ENCODE measurements at regions not wholly inside any gene's neighbourhood (a gene's known extent, or its start where the extent isn't known, plus 50 kb on each side); places are given as distances from the start of the nearest gene placed in this dataset.

DNA sequence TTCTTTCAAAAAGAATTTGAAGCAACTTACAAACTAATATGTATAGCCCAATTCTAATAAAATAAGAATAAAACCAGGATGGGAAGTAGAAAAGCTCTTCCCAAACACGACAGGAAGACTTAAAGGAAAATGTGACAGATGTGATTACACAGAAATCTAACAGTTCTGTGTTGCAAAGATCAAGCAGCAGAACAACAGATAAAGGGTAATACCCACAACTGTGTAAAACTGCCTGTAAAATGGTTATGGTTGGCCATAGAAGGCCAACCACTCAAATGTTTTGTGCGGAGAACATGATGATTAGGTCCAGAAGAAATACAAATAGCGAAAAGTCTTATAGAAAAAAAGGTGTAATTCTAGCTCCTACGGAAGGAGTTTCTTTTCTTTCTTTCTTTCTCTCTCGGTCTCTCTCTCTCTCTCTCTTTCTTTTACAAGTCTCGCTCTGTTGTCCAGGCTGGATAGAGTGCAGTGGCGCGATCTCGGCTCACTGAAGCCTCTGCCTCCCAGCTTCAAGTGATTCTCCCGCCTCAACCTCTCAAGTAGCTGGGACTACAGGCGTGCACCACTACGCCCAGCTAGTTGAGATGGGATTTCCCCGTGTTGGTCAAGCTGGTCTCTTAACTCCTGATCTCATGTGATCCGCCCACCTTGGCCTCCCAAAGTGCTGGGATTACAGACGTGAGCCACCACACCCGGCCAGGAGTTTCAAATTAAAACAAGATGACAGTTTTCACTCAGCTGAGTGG, 128.5 kb downstream of the QRSL1 start:
- Histone ChIP-seq H3K4me2 (ENCODE audit: low read length) (no peak overlapping the region), H3F3A (ENCODE audit: insufficient read depth, low read length, poor library complexity, severe bottlenecking) (no peaks in the 10 kb centered on the region), H3K27ac (ENCODE audit: low read length) (no peak overlapping the region), H2AFZ (ENCODE audit: low read depth, low read length) (no peak overlapping the region), H3K36me3 (ENCODE audit: insufficient read depth, low read length) (no peaks in the 10 kb centered on the region), H3K9ac (ENCODE audit: low read length) (no peak overlapping the region), H3K4me3 (ENCODE audit: low read length) (no peak overlapping the region), H3K79me2 (replicated peaks; ENCODE audit: insufficient read depth, low read length) (no peaks in the 10 kb centered on the region), H4K20me1 (ENCODE audit: insufficient read depth) (no peaks in the 10 kb centered on the region), H3K27me3 (ENCODE audit: insufficient read depth, low read depth, low read length) (no peaks in the 10 kb centered on the region), H3K9me2 (ENCODE audit: insufficient read depth, low read length) (no peaks in the 10 kb centered on the region), H3K9me3 (ENCODE audit: low read length) (no peaks in the 10 kb centered on the region)
- TF ChIP-seq MXI1 (conservative IDR thresholded peaks at IDR 0.05; ENCODE audit: poor library complexity, severe bottlenecking) (no peak), TAF1 (IDR thresholded peaks at IDR 0.05; ENCODE audit: low read depth) (no peak), EP300 (conservative IDR thresholded peaks at IDR 0.05; ENCODE audit: poor library complexity, severe bottlenecking) (no peak), EZH2 (IDR thresholded peaks at IDR 0.05; ENCODE audit: borderline replicate concordance, insufficient read depth, low read length, poor library complexity, severe bottlenecking) (no peak), RAD21 (conservative IDR thresholded peaks at IDR 0.05) (no peak), POLR2AphosphoS5 (IDR thresholded peaks at IDR 0.05) (no peak), SMC3 (conservative IDR thresholded peaks at IDR 0.05; ENCODE audit: poor library complexity) (no peak)
- TF ChIP-seq, protein P1, sequence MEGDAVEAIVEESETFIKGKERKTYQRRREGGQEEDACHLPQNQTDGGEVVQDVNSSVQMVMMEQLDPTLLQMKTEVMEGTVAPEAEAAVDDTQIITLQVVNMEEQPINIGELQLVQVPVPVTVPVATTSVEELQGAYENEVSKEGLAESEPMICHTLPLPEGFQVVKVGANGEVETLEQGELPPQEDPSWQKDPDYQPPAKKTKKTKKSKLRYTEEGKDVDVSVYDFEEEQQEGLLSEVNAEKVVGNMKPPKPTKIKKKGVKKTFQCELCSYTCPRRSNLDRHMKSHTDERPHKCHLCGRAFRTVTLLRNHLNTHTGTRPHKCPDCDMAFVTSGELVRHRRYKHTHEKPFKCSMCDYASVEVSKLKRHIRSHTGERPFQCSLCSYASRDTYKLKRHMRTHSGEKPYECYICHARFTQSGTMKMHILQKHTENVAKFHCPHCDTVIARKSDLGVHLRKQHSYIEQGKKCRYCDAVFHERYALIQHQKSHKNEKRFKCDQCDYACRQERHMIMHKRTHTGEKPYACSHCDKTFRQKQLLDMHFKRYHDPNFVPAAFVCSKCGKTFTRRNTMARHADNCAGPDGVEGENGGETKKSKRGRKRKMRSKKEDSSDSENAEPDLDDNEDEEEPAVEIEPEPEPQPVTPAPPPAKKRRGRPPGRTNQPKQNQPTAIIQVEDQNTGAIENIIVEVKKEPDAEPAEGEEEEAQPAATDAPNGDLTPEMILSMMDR (IDR thresholded peaks at IDR 0.05; ENCODE audit: poor library complexity, severe bottlenecking): no peak
- TF ChIP-seq, protein P2, sequence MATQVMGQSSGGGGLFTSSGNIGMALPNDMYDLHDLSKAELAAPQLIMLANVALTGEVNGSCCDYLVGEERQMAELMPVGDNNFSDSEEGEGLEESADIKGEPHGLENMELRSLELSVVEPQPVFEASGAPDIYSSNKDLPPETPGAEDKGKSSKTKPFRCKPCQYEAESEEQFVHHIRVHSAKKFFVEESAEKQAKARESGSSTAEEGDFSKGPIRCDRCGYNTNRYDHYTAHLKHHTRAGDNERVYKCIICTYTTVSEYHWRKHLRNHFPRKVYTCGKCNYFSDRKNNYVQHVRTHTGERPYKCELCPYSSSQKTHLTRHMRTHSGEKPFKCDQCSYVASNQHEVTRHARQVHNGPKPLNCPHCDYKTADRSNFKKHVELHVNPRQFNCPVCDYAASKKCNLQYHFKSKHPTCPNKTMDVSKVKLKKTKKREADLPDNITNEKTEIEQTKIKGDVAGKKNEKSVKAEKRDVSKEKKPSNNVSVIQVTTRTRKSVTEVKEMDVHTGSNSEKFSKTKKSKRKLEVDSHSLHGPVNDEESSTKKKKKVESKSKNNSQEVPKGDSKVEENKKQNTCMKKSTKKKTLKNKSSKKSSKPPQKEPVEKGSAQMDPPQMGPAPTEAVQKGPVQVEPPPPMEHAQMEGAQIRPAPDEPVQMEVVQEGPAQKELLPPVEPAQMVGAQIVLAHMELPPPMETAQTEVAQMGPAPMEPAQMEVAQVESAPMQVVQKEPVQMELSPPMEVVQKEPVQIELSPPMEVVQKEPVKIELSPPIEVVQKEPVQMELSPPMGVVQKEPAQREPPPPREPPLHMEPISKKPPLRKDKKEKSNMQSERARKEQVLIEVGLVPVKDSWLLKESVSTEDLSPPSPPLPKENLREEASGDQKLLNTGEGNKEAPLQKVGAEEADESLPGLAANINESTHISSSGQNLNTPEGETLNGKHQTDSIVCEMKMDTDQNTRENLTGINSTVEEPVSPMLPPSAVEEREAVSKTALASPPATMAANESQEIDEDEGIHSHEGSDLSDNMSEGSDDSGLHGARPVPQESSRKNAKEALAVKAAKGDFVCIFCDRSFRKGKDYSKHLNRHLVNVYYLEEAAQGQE (IDR thresholded peaks at IDR 0.05; ENCODE audit: borderline replicate concordance): no peak

DNA sequence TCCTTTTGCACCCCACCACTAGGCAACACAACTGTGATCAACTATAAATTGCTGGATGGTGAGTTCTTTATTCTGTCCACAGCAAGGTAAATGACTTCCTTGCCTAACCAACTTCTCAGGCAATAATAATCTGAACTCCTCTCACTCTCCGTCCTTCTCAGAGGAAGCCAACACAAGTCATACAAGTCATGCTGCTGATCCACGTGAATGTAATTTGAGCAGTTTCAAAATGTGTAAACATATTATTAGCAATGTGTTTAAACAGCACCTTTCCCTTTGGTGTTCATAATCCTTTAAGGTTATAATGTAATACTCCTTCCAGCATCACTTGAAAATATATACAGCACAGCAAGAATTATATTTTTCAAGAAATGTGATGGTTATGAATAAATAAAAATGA, 127.9 kb downstream of the QRSL1 start:
- H3K9me2 ChIP-seq (ENCODE audit: insufficient read depth, low read length): no peaks in the 10 kb centered on the region
- no peak overlapping the region for H3K4me3 ChIP-seq (ENCODE audit: low read length)
- no peaks in the 10 kb centered on the region for H3F3A ChIP-seq (ENCODE audit: insufficient read depth, low read length, poor library complexity, severe bottlenecking)
- H3K9me3 ChIP-seq (ENCODE audit: low read length): no peaks in the 10 kb centered on the region
- no peak overlapping the region for H3K4me2 ChIP-seq (ENCODE audit: low read length)
- H3K27me3 ChIP-seq (ENCODE audit: insufficient read depth, low read depth, low read length): no peaks in the 10 kb centered on the region
- TF ChIP-seq, protein P2 (IDR thresholded peaks at IDR 0.05; ENCODE audit: borderline replicate concordance): no peak
- TF ChIP-seq EZH2 (IDR thresholded peaks at IDR 0.05; ENCODE audit: borderline replicate concordance, insufficient read depth, low read length, poor library complexity, severe bottlenecking) (no peak), EP300 (conservative IDR thresholded peaks at IDR 0.05; ENCODE audit: poor library complexity, severe bottlenecking) (no peak), SMC3 (conservative IDR thresholded peaks at IDR 0.05; ENCODE audit: poor library complexity) (no peak), POLR2AphosphoS5 (IDR thresholded peaks at IDR 0.05) (no peak), TAF1 (IDR thresholded peaks at IDR 0.05; ENCODE audit: low read depth) (no peak), RAD21 (conservative IDR thresholded peaks at IDR 0.05) (no peak), MXI1 (conservative IDR thresholded peaks at IDR 0.05; ENCODE audit: poor library complexity, severe bottlenecking) (no peak)
- TF ChIP-seq, protein P1 (IDR thresholded peaks at IDR 0.05; ENCODE audit: poor library complexity, severe bottlenecking): no peak
- no peaks in the 10 kb centered on the region for H3K36me3 ChIP-seq (ENCODE audit: insufficient read depth, low read length)
- H4K20me1 ChIP-seq (ENCODE audit: insufficient read depth): no peaks in the 10 kb centered on the region
- no peaks in the 10 kb centered on the region for H3K79me2 ChIP-seq (replicated peaks; ENCODE audit: insufficient read depth, low read length)
- H3K27ac ChIP-seq (ENCODE audit: low read length): no peak overlapping the region
- no peak overlapping the region for H2AFZ ChIP-seq (ENCODE audit: low read depth, low read length)
- no peak overlapping the region for H3K9ac ChIP-seq (ENCODE audit: low read length)

Data from neural cell (in vitro differentiated cells).